Body of pancreas (tissue), 4 donors: ENCODE measurements at regions not wholly inside any gene's neighbourhood (a gene's known extent, or its start where the extent isn't known, plus 50 kb on each side); places are given as distances from the start of the nearest gene placed in this dataset.

Experiments
- POLR2A ChIP-seq, 3 donors: fragments of 450-650 bp; IDR thresholded peaks; one replicate each; pipeline ENCODE4 v1.6.1; 2016; ENCODE audit warnings: antibody characterized with exemption in 3 of 3, mild to moderate bottlenecking in 2 of 3
- TF ChIP-seq, protein P1 (sequence below), 7 experiments: fragments of 450-650 bp in 4 of 7; fragments of 200-600 bp in 3 of 7; sonication (generic) in 3 of 7; IDR thresholded peaks; one replicate each; pipeline ENCODE4 v1.5.1; 2016 to 2019; ENCODE audit warnings: antibody characterized with exemption in 7 of 7

DNA sequence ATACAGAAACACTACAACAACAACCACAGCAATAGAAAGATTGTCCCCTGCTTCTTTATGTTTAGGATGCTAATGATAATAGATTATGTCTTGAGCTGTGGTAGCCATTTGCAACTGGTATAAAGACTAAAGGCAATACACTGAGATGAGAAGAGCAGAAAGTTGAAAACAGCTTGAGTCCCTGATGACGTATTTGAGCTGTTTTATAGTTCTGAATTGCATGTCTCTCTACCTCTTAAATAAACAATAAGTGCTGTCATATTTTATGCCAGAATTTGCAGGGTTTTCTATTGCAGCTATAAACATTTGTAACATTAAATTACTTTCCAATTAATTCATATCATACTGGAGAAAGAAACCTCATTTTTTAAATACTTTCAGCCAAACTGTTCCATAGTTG lies 1242.0 kb downstream of the LRFN5 start:
- TF ChIP-seq, protein P1, sequence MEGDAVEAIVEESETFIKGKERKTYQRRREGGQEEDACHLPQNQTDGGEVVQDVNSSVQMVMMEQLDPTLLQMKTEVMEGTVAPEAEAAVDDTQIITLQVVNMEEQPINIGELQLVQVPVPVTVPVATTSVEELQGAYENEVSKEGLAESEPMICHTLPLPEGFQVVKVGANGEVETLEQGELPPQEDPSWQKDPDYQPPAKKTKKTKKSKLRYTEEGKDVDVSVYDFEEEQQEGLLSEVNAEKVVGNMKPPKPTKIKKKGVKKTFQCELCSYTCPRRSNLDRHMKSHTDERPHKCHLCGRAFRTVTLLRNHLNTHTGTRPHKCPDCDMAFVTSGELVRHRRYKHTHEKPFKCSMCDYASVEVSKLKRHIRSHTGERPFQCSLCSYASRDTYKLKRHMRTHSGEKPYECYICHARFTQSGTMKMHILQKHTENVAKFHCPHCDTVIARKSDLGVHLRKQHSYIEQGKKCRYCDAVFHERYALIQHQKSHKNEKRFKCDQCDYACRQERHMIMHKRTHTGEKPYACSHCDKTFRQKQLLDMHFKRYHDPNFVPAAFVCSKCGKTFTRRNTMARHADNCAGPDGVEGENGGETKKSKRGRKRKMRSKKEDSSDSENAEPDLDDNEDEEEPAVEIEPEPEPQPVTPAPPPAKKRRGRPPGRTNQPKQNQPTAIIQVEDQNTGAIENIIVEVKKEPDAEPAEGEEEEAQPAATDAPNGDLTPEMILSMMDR (IDR thresholded peaks at IDR 0.05): no peak
- TF ChIP-seq POLR2A (IDR thresholded peaks at IDR 0.05): no peak
